Hepatocyte (in vitro differentiated cells): ENCODE measurements at regions not wholly inside any gene's neighbourhood (a gene's known extent, or its start where the extent isn't known, plus 50 kb on each side); places are given as distances from the start of the nearest gene placed in this dataset.

ENCODE experiments used
- EZH2phosphoT487 ChIP-seq: fragments of 200-600 bp; sonication (generic); IDR thresholded peaks from one replicate; pipeline ENCODE4 v1.6.1; 2018; ENCODE audit warnings: antibody characterized with exemption, mild to moderate bottlenecking, low read depth, moderate library complexity; ENCODE audit not compliant: unreplicated experiment, severe bottlenecking
- TF ChIP-seq, protein P1 (sequence below): fragments of 200-600 bp; sonication (generic); IDR thresholded peaks from 2 replicates; pipeline ENCODE4 v1.5.1; 2016; ENCODE audit warnings: antibody characterized with exemption, mild to moderate bottlenecking; ENCODE audit not compliant: poor library complexity

DNA sequence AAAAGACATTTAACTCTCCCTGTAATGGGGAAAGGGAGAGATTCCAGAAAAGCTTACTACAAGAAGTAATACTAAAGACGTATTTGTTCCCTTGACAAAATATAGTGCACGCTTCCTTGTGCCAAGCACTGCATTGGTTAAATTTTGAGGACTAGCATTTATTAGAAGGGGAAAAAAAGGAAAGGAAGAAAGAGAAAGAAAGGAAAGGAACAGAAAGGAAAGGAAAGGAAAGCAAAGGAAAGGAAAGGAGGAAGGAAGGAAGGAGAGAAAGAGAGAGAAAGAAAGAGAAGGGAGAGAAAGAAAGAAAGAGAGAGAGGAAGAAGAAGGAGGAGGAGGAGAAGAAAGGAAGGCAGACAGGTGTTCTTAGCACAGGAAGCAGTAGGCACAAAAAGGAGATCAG is 110.1 kb upstream of the CDH6 start:
- TF ChIP-seq, protein P1, sequence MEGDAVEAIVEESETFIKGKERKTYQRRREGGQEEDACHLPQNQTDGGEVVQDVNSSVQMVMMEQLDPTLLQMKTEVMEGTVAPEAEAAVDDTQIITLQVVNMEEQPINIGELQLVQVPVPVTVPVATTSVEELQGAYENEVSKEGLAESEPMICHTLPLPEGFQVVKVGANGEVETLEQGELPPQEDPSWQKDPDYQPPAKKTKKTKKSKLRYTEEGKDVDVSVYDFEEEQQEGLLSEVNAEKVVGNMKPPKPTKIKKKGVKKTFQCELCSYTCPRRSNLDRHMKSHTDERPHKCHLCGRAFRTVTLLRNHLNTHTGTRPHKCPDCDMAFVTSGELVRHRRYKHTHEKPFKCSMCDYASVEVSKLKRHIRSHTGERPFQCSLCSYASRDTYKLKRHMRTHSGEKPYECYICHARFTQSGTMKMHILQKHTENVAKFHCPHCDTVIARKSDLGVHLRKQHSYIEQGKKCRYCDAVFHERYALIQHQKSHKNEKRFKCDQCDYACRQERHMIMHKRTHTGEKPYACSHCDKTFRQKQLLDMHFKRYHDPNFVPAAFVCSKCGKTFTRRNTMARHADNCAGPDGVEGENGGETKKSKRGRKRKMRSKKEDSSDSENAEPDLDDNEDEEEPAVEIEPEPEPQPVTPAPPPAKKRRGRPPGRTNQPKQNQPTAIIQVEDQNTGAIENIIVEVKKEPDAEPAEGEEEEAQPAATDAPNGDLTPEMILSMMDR: no peak
- TF ChIP-seq EZH2phosphoT487: no peak
